ENCODE measurements at regions not wholly inside any gene's neighbourhood (a gene's known extent, or its start where the extent isn't known, plus 50 kb on each side); places are given as distances from the start of the nearest gene placed in this dataset.

DNA sequence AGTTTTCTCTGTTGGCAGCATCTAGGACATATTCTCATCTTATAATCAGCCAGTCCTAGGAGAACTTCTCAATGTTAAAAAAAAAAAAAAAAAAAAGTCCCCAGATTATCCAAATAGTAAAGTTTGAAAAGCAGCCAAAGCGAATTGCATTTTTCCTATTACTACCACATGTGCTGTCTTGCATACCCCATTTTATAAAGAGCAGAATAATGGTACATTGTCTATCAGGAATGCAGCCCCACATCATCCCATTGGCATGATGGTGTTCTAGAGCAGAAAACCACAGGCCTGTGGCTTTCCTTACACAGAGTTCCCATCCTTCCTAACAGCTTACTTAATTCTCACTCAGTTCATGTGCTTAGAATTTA lies 381.6 kb downstream of the TMEM38B start:
- DNase-seq (ENCODE audit: extremely low read depth, low read depth): no peak
- TF ChIP-seq, protein P1, sequence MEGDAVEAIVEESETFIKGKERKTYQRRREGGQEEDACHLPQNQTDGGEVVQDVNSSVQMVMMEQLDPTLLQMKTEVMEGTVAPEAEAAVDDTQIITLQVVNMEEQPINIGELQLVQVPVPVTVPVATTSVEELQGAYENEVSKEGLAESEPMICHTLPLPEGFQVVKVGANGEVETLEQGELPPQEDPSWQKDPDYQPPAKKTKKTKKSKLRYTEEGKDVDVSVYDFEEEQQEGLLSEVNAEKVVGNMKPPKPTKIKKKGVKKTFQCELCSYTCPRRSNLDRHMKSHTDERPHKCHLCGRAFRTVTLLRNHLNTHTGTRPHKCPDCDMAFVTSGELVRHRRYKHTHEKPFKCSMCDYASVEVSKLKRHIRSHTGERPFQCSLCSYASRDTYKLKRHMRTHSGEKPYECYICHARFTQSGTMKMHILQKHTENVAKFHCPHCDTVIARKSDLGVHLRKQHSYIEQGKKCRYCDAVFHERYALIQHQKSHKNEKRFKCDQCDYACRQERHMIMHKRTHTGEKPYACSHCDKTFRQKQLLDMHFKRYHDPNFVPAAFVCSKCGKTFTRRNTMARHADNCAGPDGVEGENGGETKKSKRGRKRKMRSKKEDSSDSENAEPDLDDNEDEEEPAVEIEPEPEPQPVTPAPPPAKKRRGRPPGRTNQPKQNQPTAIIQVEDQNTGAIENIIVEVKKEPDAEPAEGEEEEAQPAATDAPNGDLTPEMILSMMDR (IDR thresholded peaks at IDR 0.05; ENCODE audit: low read depth, low read length): no peak

DNA sequence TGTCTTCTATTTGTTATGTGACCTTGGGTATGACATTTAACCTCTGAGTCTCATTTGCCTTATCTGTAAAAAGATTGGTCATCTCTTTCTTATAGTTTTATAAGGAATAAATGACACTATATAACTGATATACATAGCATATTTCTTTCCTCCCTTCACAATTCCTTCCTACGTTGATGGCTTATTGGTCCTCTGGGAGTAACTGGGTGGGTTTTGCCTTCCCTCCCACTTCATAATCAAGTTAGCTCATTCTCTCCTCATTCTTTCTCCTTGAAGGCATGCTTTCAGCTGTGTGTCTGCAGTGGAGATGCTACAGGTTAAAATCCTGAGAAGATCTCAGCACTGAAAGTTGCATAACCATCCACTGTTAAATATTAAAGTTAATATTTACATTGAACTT lies 382.4 kb downstream of the TMEM38B start:
- DNase-seq (ENCODE audit: extremely low read depth, low read depth): no peak
- TF ChIP-seq, protein P1 (IDR thresholded peaks at IDR 0.05; ENCODE audit: low read depth, low read length): no peak

DNA sequence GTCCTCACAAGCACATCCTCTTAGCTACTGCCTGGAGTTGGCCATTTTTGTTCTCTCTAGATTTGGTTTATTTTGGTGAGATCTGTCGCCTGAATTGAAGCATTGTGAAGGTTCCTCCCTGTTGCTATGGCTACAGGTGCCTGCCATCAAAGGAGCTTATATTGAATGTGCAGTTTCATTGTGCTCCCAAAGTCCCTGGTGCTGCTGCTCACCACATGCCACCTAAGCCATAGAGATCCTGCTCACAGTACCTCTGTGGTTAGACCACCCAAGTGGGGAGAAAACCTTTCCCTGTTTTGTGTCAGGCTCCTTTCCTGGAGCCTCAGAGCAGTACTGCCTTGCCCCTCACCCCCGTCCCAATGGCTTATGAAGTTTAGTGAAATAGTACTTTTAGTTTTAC lies 383.4 kb downstream of the TMEM38B start:
- no peak for DNase-seq (ENCODE audit: extremely low read depth, low read depth)
- TF ChIP-seq, protein P1 (IDR thresholded peaks at IDR 0.05; ENCODE audit: low read depth, low read length): no peak

DNA sequence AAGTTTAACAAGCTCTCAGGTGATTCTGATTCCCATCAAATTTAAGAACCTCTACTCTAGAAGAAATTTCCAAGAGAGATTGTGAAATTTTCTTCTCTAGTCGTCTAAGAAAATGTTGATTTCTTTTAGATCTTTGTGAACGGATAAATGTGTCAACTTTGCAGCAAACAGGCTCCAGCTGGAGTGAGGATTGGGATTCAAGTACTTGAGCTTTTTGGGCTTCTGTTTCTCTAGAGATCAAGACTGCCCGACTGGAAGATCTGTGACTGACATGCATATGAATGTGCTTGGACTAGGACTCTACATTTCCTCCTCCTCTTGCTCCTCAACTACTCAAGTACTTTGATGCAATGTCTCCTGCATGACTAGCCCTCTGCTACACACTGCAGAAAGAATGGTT lies 388.3 kb downstream of the TMEM38B start:
- TF ChIP-seq, protein P1 (IDR thresholded peaks at IDR 0.05; ENCODE audit: low read depth, low read length): no peak
- DNase-seq (ENCODE audit: extremely low read depth, low read depth): no peak

DNA sequence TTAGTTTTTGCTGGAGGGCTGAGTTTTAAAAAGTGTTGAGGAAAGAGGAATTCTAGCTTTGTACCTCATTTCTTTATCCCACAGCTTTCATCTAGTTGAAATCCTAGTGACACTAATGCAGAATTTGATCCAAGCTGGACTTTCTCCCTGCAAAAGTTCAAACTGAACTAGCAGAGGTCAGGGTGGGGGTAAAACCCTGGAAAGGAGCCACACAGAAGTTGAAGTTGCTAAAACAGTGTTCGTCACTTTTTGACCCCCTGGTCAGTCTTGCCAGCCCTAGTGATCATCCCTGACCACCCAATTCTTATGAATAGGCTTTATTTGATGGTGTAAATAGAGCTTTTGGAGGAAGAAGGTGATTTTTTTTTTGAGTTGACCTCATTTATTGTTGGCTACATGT lies 390.4 kb downstream of the TMEM38B start:
- TF ChIP-seq, protein P1 (IDR thresholded peaks at IDR 0.05; ENCODE audit: low read depth, low read length): no peak
- no peak for DNase-seq (ENCODE audit: extremely low read depth, low read depth)

DNA sequence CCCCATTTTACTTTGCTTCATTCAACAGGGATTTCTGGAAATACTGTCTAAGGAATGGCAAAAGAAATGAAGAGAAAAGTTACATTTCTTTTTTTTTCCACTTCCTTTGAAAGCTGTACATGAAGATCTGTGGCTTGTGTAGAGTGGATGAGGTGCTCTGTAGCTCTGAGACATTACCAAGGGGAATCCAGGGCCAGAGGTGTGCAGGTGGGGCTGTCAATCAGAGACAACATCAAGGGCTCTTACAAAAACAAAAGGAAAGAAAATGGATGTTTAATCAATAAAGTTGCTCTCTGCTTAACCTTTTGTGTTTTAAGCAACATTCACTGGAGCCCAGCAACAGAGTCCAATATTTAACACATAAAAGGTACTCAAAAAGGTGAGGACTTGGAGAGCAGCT lies 391.1 kb downstream of the TMEM38B start:
- TF ChIP-seq, protein P1 (IDR thresholded peaks at IDR 0.05; ENCODE audit: low read depth, low read length): no peak
- DNase-seq (ENCODE audit: extremely low read depth, low read depth): no peak

DNA sequence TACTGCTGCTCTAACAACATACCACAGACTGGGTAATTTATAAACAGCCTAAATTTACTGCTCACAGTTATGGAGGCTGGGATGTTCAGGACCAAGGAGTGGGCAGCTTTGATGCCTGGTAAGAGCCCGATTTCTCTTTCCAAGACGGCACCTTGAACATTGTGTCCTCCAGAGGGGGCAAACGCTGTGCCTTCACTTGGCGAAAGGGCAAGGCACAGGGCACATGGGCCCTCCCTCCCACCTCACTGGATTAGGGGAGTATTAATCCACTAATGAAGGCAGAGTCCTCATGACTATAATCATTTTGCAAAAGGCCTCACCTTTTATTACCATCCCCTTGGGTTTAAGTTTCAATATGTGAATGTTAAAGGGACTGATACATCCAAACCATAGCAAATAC lies 397.7 kb downstream of the TMEM38B start:
- no peak for DNase-seq (ENCODE audit: extremely low read depth, low read depth)
- TF ChIP-seq, protein P1 (IDR thresholded peaks at IDR 0.05; ENCODE audit: low read depth, low read length): no peak
